ENCODE measurements at regions not wholly inside any gene's neighbourhood (a gene's known extent, or its start where the extent isn't known, plus 50 kb on each side); places are given as distances from the start of the nearest gene placed in this dataset.

DNA sequence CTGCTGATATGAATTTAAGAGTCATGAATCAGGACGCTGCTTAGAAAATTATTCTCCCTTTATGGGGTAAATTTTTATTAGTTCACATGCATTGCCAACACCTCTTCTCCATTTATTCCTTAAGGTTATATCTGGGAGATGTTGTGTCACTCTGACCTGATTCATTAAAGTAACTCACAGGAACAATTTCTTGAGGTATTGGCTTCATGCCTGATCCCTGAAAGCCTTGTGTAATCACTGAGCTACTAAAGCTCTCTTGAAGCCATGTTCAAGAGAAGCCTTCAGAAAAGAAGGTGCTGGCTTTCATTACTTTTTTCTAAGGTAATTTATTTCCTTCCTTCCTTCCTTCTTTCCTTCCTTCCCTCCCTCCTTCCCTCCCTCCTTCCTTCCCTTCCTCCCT is 420.6 kb downstream of the RAB38 start:
- Histone ChIP-seq H3K4me3 (ENCODE audit: low read depth in 1 of 3, low read length in 3 of 3) (no peak overlapping the region), H3K36me3 (ENCODE audit: control insufficient read depth in 4 of 4, insufficient read depth in 3 of 4, low read depth in 1 of 4, low read length in 3 of 4) (no peaks in the 10 kb centered on the region), H3K27me3 (ENCODE audit: control insufficient read depth in 4 of 4, insufficient read depth in 4 of 4, low read length in 3 of 4) (no peaks in the 10 kb centered on the region), H3K9ac (ENCODE audit: low read depth in 1 of 2, low read length in 2 of 2) (no peak overlapping the region), H3K27ac (ENCODE audit: low read depth in 1 of 2, low read length in 2 of 2) (no peak overlapping the region), H3K9me3 (ENCODE audit: control insufficient read depth in 4 of 4, low read length in 3 of 4) (no peaks in the 10 kb centered on the region), H3K4me1 (ENCODE audit: control insufficient read depth in 4 of 4, insufficient read depth in 4 of 4, low read length in 3 of 4) (no peaks in the 10 kb centered on the region)
- no peak for DNase-seq (ENCODE audit: low spot score)
- 79% methylated on average over 1 of the region's 1 CpG for WGBS
- TF ChIP-seq FOXA2 (IDR thresholded peaks at IDR 0.05) (no peak), RAD21 (IDR thresholded peaks at IDR 0.05) (no peak), ZBTB33 (IDR thresholded peaks at IDR 0.05) (no peak), SP1 (IDR thresholded peaks at IDR 0.05) (no peak), EGR1 (IDR thresholded peaks at IDR 0.05; ENCODE audit: low read depth in 2 of 2) (no peak), GABPA (IDR thresholded peaks at IDR 0.05 in 1 of 2, conservative IDR thresholded peaks at IDR 0.05 in 1 of 2) (no peak), HNF4A (conservative IDR thresholded peaks at IDR 0.05) (no peak), ATF3 (IDR thresholded peaks at IDR 0.05) (no peak), NR2F2 (IDR thresholded peaks at IDR 0.05) (no peak), RXRA (IDR thresholded peaks at IDR 0.05) (no peak), FOXA1 (IDR thresholded peaks at IDR 0.05) (no peak), MAX (IDR thresholded peaks at IDR 0.05) (no peak), HNF4G (IDR thresholded peaks at IDR 0.05) (no peak), YY1 (IDR thresholded peaks at IDR 0.05) (no peak), REST (IDR thresholded peaks at IDR 0.05) (no peak), TAF1 (conservative IDR thresholded peaks at IDR 0.05) (no peak), JUND (IDR thresholded peaks at IDR 0.05) (no peak)
- TF ChIP-seq, protein P1, sequence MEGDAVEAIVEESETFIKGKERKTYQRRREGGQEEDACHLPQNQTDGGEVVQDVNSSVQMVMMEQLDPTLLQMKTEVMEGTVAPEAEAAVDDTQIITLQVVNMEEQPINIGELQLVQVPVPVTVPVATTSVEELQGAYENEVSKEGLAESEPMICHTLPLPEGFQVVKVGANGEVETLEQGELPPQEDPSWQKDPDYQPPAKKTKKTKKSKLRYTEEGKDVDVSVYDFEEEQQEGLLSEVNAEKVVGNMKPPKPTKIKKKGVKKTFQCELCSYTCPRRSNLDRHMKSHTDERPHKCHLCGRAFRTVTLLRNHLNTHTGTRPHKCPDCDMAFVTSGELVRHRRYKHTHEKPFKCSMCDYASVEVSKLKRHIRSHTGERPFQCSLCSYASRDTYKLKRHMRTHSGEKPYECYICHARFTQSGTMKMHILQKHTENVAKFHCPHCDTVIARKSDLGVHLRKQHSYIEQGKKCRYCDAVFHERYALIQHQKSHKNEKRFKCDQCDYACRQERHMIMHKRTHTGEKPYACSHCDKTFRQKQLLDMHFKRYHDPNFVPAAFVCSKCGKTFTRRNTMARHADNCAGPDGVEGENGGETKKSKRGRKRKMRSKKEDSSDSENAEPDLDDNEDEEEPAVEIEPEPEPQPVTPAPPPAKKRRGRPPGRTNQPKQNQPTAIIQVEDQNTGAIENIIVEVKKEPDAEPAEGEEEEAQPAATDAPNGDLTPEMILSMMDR (IDR thresholded peaks at IDR 0.05; ENCODE audit: low read depth, low read length, missing input control): no peak

Data from liver (tissue), 8 donors.